Right kidney (tissue), 1 donor: ENCODE measurements at regions not wholly inside any gene's neighbourhood (a gene's known extent, or its start where the extent isn't known, plus 50 kb on each side); places are given as distances from the start of the nearest gene placed in this dataset.
"Not testable (repeated sequence)": the region's sequence is repeated elsewhere in the genome, so short reads cannot be mapped to it uniquely, and the experiment has no call there.

Experiments used
- DNase-seq: peaks from one replicate; pipeline ENCODE4 v3.0.0-alpha.2; 2016

DNA sequence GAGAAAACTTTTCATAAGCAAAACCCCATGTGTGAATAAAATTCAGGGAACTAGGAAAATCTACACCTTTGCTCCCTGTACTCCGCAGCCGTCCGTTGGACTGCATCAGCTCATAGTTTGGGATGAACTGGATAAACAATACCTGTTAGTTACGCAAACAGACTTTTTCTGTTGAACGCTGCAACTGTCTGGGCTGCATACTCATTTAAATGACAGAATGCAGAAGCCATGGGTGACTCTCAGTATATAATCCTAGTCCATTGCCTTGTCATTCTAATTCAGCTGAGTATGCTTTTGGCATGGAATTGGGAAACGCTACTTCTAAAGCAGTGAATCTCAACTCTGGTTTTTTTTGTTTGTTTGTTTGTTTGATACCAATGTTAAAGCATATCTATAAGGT is 151.6 kb downstream of the SLITRK1 start:
- DNase-seq: no peak

DNA sequence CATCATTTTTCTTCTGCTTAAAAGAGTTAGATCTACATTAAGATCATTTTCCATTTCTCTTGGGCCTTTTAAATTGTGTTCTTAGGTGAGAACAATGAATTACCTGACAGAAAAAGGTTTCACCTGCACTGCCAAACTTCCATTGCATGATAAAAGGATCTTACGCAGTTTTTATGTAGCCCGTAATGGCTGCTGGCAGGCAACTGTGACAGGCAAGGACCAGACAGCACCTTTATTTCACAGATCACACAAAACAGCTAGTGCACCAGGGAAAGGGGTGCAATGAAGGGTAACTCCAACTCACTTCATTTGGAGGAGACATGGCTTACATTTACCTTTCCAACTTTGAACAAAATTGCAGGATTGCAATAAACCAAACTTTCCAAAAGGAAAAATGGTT is 159.8 kb downstream of the SLITRK1 start:
- DNase-seq: no peak

DNA sequence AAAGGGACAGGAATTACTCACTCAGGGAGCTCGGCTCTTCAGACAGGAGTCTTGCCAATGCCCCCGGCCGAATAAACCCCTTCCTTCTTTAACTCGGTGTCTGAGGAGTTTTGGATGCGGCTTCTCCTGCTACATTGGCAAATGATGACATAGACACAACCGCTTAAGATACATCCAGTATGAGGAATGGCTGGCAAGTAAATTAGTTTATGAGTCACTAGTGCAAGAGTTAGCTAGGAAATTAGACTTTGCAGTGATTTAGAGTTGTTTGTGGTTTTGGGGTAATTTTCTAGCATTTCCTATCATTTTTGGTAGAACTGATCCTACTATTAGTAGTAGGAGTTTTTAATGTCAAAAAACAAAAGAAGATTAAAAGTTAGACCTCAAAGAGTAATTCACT is 166.2 kb downstream of the SLITRK1 start:
- DNase-seq: no peak

DNA sequence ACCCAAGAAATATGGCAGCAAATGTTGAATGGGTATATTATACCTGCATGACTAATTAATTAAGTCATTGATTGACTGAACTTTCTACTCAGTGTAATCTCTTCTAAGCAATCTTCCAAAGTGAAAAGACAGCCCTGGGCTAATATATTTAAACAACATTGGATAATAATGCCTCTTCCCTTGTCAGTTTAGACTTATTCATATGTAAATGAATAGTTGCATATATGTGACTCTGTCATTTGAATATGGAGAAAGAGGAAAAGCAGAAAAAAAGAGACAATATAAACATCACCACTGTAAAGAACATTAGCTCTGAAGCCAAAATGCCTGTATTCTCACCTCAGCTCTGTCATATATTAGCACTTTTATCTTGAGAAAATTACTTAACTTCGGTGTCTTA is 168.0 kb downstream of the SLITRK1 start:
- DNase-seq: no peak

- no peak for DNase-seq
Measured at GRCh38 chr13:83710133-83710515, 172.2 kb downstream of the SLITRK1 start.

DNA sequence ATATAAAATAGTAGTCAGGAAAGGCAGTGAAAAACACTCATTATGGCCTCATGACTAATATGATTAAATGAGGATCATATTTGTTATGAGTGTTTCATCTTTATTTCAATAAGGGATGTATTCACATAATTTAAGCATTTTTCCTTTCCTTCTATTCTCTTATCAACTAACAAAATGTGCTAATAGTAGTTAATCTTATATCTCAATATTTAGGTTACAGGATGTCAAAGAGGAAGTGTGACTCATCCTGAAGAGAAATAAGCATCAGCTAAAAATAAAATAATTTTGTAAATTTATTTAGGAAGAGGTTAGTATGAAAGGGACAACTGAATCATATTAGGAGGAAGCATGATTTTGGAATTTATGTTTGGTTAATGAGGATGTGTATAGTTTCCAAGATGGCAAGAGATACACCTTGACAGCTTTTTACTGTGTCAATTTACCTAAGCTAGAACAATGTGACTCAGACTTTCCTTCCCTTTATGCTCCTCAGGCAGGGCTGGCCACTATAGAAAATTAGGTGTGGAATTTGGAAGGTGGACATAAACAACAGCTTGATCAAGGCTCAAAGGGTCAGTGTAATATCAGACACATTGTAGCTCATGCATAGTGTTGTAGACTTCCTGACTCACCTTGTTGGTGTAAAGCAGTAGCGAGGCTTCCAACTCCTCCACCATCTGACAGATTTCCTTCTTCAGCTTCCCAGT is 172.7 kb downstream of the SLITRK1 start:
- DNase-seq: no peak

GRCh38 chr13:83702021-83702420 is 180.3 kb downstream of the SLITRK1 start:
- DNase-seq: no peak

GRCh38 chr13:83692800-83693199 is 189.5 kb downstream of the SLITRK1 start:
- DNase-seq: no peak

DNA sequence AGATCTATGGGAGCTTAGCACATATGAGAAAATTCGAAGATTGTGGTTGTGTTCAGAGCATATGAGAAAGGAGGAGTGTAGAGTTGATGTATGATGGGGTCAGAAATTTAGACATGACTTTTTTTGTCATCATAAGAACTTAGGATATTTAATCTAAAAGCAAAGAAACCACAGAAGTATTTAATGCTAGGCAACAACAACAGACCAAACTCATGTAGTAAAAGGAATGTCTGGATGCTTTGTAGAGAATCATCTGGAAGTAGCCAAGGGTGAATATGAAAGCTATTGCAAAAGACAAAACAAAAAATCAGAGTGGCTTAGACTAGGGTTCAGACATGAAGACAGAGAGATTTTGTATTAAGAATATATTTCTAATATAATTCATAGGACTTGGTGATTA is 190.3 kb downstream of the SLITRK1 start:
- DNase-seq: no peak

- DNase-seq: no peak
Measured at GRCh38 chr13:83681547-83681946, 200.7 kb downstream of the SLITRK1 start.

GRCh38 chr13:83677985-83678384 is 204.3 kb downstream of the SLITRK1 start:
- no peak for DNase-seq

DNA sequence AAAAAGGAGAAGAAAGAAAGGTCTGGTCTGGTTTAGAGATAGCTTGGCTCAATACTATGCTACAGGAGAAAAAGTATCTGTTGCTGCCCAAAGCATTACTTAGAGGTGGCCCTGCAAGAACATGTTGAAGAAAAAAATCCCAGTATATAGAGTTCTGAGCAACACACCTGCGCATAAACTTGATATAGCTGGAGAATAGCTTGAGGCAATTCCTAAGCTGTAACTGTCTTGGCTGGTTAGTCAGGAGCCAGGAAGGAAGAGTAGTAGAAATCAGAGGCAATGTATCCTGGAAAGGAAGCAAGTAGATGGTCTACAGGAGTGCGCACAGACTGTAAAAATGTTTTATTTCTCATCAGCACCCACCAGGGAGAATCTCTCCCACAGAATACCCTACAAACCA is 209.7 kb downstream of the SLITRK1 start:
- no peak for DNase-seq

DNA sequence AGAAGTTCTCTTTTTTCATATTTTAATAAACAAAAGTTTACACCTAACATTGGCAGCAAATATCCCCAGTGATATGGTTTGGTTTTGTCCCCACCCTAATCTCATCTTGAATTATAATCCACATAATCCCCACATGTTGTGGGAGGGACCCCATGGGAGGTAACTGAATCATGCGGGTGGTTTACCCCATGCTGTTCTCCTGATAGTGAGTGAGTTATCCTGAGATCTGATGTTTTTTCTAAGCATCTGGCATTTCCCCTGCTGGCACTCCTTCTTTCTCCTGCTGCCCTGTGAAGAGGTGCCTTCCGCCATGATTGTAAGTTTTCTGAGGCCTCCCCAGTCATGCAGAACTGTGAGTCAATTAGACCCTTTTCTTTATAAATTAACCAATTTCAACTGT is 214.7 kb downstream of the SLITRK1 start:
- DNase-seq: no peak

- no peak for DNase-seq
Measured at GRCh38 chr13:83666141-83666540, 216.1 kb downstream of the SLITRK1 start.

DNA sequence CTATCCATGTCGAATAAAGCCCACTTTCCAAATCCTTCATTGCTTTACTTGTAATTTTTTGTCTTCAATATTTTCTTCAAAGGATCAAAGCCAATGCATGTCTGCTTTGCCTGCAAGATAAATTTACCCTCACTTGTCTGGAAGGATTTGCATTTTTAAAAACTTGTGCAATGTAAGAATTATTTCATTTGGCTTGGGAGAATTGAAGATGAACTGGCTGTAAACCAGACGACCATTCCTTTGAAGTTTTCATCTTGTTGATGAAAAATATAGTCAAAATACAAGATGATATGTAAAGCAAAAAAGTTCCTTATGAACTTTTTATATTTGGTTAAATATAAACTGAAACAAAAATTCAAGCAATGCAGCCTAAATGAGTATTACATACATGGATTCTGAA is 225.0 kb downstream of the SLITRK1 start:
- DNase-seq: no peak

DNA sequence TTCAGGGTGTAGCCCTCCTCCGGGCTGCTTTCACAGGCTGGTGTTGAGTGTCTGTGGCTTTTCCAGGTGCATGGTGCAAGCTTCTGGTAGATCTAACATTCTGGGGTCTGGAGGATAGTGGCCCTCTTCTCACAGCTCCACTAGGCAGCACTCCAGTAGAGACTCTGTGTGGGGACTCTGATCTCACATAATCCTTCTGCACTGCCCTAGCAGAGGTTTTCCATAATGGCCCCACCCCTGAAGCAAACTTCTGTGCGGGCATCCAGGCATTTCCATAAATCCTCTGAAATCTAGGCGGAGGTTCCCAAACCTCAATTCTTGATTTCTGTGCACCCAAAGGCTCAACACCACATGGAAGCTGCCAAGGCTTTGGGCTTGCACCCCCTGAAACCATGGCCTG is 239.7 kb downstream of the SLITRK1 start:
- DNase-seq: not testable (repeated sequence)

GRCh38 chr13:83634601-83635000 is 247.7 kb downstream of the SLITRK1 start:
- no peak for DNase-seq

DNA sequence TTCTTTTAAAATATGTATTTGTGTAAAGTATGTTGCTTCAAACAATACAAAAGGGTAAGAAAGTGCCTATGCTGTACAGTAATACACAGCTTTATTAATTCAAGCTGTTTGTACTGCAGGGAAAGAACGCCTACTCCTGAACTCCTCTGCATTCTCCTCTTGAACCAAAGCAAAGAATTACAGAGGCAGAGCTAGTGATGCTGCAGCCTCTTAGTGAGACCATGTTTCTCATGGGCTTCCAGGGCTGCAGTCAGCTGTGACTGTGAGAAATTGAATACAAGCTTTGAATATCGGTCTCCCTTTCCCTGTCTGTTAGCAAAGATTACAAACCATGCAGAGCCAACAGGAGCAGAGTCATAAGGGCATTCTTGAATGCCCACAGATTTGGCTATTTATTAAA is 248.5 kb downstream of the SLITRK1 start:
- DNase-seq: no peak

DNA sequence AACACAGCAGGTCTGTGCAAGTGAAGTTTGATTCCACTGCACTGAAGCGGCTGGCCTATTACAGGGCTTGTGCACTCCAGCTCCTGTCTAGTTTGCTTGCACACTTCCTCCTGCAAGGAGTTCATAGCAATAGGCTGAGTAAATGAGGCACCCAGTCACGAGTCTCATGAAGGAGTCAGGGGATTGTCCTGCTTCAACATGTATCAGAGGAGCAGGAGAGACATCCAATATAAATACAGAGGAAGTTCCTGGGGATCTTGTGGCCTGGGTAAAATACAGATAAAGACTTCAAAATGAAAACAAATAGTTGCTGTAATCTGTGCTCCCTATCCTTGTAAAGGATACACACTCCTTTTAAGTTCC is 259.9 kb downstream of the SLITRK1 start:
- DNase-seq: no peak

DNA sequence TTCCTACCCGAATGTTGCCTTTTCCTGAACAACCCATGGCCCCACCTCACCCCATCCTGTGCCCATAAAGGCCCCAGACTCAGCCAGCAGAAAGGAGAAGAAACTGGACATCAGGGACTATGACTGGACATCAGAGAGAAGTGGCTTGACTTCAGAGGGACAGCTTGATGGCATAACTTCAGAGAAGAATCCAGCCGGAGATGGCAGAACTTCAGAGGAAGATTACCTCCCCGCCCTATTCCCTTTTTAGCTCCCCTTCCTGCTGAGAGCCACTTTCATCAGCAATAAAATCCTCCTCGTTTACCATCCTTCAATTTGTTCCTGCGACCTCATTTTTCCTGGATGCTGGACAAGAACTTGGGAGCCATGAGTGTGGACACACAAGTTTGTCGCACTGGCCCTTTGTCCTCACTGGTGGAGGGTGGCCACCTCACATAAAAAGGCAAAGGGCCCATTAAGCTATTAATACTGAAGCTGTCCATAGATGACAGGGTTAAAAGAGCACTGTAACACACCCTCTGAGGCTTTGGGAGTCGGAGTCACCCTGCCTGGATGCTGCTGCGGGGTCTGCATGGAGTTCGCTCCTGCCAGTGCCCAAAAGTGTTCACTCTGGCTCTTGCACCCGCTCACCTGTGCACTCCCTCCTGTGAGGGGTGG is 260.4 kb downstream of the SLITRK1 start:
- DNase-seq: no peak

DNA sequence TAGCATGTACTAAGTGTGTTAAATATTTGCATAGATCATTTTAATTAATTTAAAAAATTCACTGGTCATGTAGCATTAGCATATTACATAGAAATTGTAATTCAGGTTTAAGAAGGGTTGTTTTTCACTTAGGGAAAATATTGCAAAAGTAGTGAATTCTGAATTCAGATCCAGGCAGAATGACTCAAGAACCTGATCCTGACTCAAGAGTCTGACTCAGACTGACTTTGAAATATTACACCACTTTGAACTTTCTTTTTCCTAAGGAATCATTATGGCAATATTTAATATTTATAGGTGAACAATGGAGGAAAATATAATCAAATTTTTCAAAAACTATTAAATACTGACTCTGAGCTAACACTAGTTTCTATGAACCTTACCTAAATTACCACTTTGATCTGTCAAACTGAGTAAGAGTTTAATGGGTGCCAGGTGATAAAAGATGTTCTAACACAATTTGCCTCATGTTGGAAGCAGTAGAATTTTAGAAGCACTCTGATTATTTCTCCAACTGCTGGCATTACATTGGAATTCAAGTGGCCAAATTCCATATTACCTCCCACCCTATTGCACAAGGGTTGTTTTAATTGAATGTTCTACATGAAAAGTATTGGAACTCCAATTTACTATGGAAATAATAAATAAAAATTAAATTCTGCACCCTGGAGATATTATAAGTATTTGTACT is 261.6 kb downstream of the SLITRK1 start:
- no peak for DNase-seq

GRCh38 chr13:83618966-83619365 is 263.3 kb downstream of the SLITRK1 start:
- no peak for DNase-seq

GRCh38 chr13:83613524-83613923 is 268.8 kb downstream of the SLITRK1 start:
- no peak for DNase-seq

- DNase-seq: no peak
Measured at GRCh38 chr13:83601539-83601938, 280.7 kb downstream of the SLITRK1 start.
